HG02642 (cell line): ENCODE measurements at regions not wholly inside any gene's neighbourhood (a gene's known extent, or its start where the extent isn't known, plus 50 kb on each side); places are given as distances from the start of the nearest gene placed in this dataset.

Experiments used
- ATAC-seq: cut with Tn5 transposase; IDR thresholded peaks from one replicate; pipeline ENCODE4 v1.9.1; 2021; ENCODE audit warnings: mild to moderate bottlenecking; ENCODE audit not compliant: unreplicated experiment, poor library complexity

DNA sequence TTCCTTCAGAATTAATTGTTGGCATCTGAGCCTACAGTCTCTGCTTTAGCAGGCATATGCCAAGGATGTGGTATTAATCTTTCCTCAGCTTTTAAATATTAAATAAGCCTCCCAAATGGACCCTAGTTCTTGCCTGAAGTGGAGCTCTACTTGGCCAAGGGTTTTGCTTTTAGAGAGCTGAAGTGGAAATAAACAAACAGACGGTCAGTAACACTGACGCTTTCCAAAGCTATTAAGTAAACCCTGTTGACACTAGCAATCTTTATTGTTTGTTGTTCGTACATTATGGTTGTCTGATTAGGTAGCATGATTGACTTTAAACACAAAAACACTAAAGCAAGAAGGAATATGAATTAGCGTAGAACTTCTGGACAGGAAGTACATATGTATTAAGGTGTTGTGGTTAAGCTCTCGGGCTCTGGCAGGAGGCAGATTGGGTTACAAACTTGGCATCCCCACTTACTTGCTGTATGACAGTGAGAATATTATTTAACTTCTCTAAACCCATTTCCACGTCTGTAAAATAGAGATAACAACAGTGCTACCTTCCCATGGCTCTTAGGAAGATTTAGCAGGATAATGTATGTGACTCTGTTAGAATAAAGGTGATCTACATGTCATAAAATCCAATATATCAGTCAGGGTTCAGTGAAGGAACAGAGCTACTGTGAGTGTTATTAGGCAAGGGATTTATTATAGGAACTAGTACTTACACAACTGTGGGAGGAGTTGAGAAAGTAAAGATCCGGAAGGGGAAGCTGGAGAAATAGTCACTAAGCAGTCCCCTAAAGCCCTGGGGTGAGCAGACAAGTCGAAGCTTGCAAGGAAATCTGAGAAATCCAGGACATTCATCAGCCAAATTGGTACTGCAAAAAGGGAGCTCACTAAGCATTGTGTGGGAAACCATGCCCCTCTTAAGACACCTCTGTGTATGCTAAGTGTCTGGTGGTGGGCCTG lies 92.2 kb upstream of the ATF7IP start:
- ATAC-seq: peak; percentile 47

DNA sequence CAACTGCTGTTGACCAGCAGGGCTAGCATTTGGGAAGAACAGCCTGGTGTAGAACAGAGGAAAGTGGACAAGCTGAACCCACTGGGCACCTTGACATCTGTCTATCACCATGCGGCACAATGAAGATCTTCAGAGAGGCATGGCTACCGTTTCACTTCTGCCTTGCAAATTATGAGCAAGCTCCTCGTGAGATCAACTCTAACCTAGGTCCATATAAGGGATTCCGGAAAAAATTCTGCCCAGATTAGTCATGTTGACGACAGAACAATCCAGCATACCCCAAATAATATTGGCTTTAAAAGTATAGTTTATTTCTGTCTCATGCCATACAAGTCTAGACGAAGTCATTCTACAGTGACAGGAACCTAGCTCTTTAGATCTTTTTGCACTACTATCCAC lies 91.6 kb upstream of the ATF7IP start:
- ATAC-seq: peak; percentile 35

DNA sequence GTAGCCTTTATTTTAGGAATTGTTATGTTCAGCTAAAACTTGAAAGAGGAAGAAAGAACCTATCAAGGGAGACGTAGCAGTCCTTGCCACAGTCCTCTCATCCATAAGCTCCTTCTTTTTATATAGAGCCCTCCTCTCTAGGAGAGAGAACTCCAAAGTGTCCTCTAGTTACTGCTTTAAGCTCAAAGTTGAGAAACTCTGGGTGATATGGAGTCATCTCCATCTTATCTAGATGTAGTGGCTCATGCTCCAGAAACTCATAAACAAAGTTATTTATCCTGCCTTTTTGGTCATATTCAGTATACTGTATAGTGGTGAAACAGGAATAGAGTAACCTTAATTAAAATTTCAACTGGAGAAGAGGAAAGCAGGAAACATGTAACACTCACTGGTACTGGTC lies 90.4 kb upstream of the ATF7IP start:
- ATAC-seq: no peak

DNA sequence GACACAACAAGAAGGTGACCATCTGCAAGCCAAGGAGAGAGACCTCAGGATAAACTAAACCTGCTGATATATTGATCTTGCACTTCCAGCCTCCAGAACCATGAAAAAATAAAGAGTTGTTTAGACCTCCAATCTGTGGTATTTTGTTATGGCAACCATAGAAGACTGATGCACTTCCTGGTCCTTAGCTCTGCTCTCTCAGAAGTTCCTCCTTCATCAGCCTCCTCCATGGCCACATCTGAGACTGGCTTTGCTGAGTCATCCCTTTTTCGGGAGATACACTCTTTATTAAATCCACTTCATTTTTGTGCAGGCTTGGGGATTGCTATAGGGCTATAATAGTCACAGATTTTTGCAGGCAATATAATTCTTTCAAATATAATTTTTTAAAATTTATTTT lies 89.6 kb upstream of the ATF7IP start:
- ATAC-seq: no peak

DNA sequence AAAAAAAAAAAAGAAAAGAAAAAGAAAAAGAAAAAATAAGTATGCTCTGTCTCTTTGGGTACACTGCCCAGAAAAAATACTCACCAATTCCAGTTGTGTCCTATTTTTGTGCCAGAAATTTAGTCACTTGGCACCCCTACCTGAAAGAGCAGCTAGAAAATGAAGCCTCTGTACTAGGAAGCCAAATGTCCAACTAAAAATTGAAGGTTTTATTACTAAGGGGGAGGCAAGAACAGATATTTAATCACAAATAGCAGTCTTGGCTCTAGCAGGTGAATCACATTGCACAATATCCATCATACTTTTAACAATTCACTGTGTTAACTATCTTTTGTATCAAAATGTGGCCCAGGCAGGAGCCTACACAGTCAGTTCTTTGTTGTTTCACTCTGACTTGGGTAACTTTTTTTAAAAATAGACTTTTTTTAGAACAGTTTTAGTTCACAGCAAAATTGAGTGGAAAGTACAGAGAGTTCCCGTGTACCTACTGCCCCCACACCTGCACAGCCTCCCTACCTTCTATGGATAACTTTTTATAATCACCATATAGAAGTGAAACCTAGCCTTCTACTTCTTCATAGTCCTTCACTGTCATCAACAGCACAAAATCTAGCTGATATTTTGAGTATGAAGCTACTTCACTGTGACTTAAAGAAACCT lies 87.1 kb upstream of the ATF7IP start:
- ATAC-seq: peak; percentile 40

DNA sequence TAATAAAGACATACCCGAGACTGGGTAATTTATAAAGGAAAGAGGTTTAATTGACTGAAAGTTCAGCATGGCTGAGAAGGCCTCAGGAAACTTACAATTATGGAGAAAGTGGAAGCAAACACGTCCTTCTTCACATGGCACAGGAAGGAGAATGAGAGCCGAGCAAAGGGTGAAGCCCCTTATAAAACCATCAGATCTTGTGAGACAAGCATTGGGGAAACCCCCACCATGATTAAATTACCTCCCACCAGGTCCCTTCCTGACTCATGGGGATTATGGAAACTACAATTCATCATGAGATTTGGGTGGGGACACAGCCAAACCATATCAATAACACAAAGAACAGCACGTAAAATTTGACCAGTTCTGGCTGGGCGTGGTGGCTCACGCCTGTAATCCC lies 85.6 kb upstream of the ATF7IP start:
- no peak for ATAC-seq

DNA sequence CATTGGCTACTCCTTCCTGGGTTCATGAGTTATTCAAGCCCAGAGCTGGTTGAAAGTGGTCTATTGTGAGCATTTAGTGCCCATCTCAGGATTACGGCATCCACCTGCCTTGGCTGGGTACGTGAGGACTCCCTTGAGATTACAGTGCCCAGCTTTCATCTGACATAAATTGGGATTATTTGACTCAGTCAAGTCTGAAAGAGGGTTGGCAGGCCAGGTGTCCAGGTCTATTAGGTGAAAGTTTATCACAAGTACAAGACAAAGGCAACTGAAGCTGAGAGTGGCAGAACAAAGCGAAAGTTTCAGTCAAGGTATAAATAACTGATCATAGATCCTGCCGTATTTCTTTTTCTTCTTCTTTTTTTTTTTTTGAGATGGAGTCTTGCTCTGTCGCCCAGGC lies 84.6 kb upstream of the ATF7IP start:
- peak; percentile 49 for ATAC-seq

DNA sequence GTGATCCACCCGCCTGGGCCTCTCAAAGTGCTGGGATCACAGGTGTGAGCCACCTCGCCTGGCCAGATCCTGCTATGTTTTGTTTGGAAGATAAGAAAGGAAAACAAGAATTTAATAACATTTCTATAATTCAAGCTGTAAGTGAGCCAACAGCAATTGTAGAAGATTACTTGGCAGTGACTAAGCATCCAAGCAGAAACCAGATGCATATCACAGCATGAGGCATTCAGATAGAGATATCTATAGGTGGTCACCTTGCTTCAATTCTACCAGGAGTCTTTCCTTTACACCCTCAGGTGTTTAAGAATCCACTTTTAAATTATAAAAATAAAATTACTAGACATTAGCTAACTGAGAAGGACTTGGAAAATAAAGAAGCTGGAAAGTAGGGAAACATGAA lies 83.9 kb upstream of the ATF7IP start:
- no peak for ATAC-seq

DNA sequence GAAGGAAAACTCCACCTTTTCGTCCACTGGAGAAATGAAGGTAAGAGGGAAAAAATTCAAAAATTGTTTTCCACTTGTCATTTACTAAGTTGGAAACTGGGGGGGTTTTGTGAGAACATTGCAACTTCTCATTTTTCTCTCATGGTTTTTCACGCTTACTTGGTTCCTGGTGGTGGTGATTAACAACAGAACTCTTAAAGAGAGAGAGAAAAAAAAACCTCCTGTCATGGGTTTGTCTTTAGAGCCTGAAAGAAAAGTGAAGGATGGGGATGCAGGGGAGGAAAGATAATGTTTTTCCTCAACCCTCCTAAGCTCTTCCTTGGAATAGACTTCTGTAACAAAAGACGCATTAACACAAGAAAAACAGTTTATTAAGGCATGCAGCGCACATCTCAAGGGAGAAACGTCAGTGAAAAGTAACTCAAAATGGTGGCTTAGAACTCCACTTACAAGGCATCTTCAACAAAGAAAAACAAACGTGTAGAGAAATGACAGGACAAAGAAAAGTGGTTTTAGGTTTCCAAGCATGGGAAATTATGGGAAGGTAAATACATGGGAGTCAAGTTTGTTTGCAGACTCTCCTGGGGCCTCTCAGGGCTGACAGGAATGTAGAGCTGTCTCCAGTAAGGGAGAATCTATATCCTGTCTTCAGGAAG lies 81.9 kb upstream of the ATF7IP start:
- peak; percentile 41 for ATAC-seq

DNA sequence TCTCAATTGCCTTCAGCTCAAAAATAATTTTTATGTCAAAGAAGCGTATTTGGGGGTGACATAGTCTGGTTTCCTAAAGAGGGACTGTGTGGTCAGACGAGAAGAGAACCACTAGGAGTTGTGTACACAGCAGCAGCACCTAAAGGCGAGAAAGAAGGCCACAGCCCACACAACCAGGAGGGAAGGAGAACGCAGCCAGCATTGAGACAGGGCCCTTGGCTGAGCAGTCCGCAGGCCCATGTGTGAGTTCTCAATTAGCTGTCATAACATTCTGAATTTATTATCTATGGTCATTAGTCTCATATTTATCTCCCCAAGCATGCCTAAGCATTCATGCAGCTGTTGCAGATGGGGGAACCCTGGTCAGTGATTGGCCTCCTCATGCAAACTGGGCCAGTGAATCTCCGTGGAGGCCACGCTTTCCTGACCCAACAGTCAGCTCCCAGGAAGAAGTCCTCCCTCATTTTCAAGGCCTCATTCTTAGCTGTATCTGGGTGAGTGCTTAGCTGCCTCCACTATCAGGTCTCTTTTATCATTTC lies 81.2 kb upstream of the ATF7IP start:
- ATAC-seq: peak; percentile 67

DNA sequence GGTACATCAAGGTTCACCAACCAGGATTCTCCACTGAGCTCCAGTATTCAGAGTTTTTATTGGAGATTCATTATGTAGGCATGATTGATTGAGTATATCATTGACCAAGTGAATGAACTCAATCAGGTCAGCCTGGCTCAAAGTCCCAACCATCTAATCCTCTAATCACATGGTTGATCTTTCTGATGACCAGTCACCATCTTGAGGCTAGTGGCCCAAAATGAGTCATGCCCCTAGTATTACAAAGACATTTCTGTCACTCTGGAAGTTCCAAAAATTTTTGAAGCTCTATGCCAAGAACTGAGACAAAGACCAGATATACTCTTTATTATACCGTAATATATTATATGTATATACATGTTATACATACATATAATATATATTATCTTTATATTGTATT lies 75.9 kb upstream of the ATF7IP start:
- ATAC-seq: no peak

DNA sequence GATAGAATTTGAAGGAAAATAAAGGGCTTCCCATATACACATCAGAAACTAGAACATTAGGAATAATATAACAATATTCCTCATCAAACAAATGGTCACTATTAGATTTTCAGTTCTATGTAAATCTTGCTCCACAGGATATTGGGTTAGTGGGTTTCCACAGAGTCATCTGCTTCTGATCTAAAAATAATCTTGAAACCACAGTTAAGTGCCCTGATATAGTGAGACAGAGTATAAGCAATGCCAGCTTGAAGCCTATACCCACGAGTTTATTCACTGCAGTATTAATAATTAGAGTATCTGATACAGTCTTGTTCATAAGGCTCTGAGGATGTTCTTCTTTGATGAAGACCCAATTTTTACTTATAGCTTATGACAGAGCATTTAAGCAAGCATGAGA lies 74.5 kb upstream of the ATF7IP start:
- no peak for ATAC-seq

DNA sequence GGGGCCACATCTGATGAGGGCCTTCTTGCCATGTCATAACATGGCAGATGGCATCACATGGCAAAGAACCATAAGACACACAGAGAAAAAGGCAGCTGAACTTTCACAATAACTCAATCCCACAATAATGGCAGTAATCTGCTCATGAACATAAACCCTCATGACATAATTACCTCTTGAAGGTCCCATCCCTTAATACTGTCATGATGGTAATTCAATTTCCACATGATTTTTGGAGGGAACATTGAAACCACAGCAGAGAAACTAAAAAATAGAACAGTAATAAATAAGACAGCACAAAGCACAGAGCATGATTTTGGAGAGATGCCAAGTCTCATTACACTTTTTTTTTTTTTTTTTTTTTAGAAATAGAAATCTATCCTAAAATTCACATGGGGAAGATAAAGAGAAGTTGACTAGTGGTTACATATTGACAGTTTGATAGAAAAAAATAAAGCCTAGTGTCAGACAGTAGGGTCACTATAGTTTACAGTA lies 61.8 kb upstream of the ATF7IP start:
- ATAC-seq: no peak

DNA sequence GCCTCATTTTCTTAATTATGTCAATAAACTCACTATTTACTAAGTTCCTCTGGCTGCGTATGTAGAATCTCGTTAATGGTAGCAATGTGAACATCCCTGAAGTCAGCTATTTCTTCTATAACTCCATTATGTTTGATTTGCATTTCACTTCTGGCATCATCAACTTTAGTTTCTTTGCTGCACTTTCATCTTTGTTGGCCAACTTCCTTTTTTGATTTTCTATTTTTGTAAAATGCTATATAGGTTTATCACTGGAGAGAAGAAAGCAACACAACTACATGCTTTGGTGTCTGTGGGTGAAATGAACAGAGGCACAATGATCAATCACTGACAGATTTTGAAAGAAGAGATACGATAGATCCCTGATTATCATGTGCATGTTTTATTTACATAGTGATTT lies 58.5 kb upstream of the ATF7IP start:
- no peak for ATAC-seq

DNA sequence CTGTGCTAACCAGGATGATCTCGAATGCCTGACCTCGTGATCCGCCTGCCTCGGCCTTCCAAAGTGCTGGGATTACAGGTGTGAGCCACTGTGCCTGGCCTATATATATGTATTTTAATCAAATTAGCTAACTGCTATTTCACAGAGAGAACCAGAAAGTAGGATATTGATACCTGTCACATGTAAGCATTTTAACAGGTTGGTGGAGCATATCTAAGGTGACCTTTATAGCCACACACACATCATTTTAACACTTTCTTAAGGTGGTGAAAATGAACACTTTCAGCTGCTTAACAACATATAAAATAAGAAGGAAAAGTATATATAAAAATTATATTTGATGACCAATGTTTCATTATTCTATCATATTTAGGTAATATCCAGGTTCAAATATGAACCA lies 57.0 kb upstream of the ATF7IP start:
- no peak for ATAC-seq

DNA sequence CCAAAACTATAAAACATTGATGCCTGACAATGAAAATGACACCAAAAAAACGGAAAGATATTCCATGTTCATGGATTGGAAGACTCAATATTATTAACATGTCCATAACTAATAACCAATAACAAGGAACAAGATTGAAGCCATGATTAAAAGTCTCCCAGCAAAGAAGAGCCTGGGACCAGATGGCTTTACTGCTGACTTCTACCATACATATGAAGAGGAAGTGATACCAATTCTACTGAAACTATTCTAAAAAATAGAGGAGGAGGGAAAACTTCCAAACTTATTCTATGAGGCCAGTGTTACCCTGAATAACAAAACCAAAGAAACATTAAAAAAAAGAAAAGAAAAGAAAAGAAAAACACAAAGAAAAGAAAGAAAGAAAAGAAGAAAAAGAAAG lies 54.6 kb upstream of the ATF7IP start:
- no peak for ATAC-seq

DNA sequence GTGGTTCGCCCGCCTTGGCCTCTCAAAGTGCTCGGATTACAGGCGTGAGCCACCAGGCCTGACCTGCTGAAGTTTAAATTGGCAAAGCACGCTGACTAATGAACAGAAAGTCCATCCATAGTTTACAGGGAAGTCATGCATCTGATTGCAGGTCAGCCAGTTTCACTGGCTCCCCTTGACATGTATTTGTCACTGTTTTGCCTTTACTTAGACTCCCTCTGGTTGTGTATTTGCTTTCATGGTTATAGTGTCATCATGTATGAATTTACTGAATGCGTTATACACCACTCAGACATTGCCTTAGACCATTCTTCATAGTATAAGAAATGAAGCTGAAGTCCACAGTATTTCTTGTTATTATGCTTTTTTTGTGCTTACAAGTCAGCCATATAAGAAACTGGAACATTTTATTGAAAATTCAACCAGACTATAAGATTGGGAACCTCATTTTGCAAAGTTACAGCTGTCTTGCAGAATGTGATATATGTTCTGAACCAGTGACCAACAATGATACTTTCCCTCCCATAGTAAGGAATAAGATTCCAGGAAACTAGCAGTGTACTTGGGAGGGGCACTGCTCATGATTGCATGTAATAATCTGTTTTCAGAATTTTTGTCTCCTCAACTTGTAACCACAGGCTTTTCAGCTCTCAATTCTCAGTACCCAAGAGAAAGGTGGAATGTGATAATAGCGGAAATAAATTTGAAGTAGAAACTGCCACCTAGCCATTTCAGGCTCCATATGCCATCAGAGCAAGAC lies 51.9 kb upstream of the ATF7IP start:
- ATAC-seq: no peak

DNA sequence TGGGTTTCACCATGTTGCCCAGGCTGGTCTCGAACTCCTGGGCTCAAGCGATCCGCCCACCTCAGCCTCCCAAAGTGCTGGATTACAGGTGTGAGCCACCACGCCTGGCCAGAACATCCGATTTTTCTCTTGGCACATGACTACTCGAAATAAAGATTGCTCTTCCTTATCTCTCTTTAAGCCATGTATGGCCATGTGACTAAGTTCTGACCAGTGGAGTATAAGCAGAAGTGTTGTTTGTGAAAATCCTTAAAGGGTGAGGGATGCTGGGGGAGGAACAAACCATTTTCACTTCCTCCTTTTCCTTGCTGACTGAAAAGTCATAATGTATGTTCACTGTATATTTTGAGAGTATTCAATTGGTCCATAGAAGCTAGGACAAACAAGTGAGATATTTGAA lies 50.7 kb upstream of the ATF7IP start:
- no peak for ATAC-seq

DNA sequence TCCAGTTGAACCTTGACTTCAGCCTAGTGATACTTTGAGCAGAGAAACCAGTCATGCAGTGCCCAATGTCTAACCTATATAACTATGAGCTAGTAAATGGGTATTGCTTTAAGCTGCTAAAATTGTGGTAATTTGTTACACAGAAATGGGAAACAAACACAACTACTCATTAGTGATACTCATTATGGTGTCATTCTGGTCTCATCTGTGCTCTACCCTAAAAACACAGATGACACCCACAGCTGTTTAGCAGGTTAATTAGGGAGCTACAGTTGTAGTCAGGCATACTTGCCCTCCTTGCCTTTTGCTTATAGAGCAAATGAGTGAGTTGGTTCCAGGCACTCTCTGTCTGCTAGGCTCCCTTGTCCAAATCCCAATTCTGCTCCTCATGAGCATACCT lies 50.0 kb upstream of the ATF7IP start:
- ATAC-seq: no peak
